ENCODE measurements at regions not wholly inside any gene's neighbourhood (a gene's known extent, or its start where the extent isn't known, plus 50 kb on each side); places are given as distances from the start of the nearest gene placed in this dataset.

- H3K9me3 ChIP-seq (ENCODE audit: low read depth, low read length, poor library complexity, severe bottlenecking), result no peaks in the 10 kb centered on the region
- POLR2A ChIA-PET (ENCODE audit: low non-redundant PET), result no interaction called here
- peaks cover 60% of the 10 kb centered on the region for H3K4me1 ChIP-seq (ENCODE audit: insufficient read depth, low read length, poor library complexity, severe bottlenecking)
- intact Hi-C loops (cut with micrococcal nuclease; ENCODE audit: unreplicated experiment), result loop anchor here (10.0 kb wide), 1 partner anchor 327 kb away; no protein-coding TSS in a partner anchor
- H3K27ac ChIP-seq (ENCODE audit: low read depth, low read length, poor library complexity, severe bottlenecking), result no peak overlapping the region
- BruUV-seq (replicated peaks), result no TSS peak
- H3K27me3 ChIP-seq (replicated peaks; ENCODE audit: insufficient read depth, low read depth, low read length, poor library complexity), result no peaks in the 10 kb centered on the region
- DNase-seq (ENCODE audit: low spot score), result no peak
- CTCF ChIA-PET, result no interaction called here
- no peaks in the 10 kb centered on the region for H3K36me3 ChIP-seq (ENCODE audit: insufficient read depth, low read length, poor library complexity, severe bottlenecking)
- TF ChIP-seq CTCF (conservative IDR thresholded peaks at IDR 0.05; ENCODE audit: low read depth, low read length) (no peak), EZH2 (IDR thresholded peaks at IDR 0.05; ENCODE audit: borderline replicate concordance, low read depth, low read length, poor library complexity, severe bottlenecking) (no peak)
- H3K4me3 ChIP-seq (ENCODE audit: low read depth, low read length, poor library complexity, severe bottlenecking), result no peak overlapping the region
Measured at GRCh38 chr3:177447938-177448337, 250.7 kb upstream of the TBL1XR1 start.

GRCh38 chr3:177448987-177449359, 251.7 kb upstream of the TBL1XR1 start:
- Histone ChIP-seq H3K27ac (ENCODE audit: low read depth, low read length, poor library complexity, severe bottlenecking) (peak overlapping the region; percentile 71), H3K9me3 (ENCODE audit: low read depth, low read length, poor library complexity, severe bottlenecking) (no peaks in the 10 kb centered on the region), H3K27me3 (replicated peaks; ENCODE audit: insufficient read depth, low read depth, low read length, poor library complexity) (no peaks in the 10 kb centered on the region), H3K36me3 (ENCODE audit: insufficient read depth, low read length, poor library complexity, severe bottlenecking) (no peaks in the 10 kb centered on the region), H3K4me3 (ENCODE audit: low read depth, low read length, poor library complexity, severe bottlenecking) (no peak overlapping the region), H3K4me1 (ENCODE audit: insufficient read depth, low read length, poor library complexity, severe bottlenecking) (peaks cover 64% of the 10 kb centered on the region)
- peak; percentile 64 for DNase-seq (ENCODE audit: low spot score)
- CTCF ChIA-PET, result no interaction called here
- POLR2A ChIA-PET (ENCODE audit: low non-redundant PET), result no interaction called here
- BruUV-seq (replicated peaks), result no TSS peak
- TF ChIP-seq EZH2 (IDR thresholded peaks at IDR 0.05; ENCODE audit: borderline replicate concordance, low read depth, low read length, poor library complexity, severe bottlenecking) (no peak), CTCF (conservative IDR thresholded peaks at IDR 0.05; ENCODE audit: low read depth, low read length) (no peak)
- intact Hi-C loops (cut with micrococcal nuclease; ENCODE audit: unreplicated experiment), result loop anchor here (10.0 kb wide), 1 partner anchor 326 kb away; no protein-coding TSS in a partner anchor

GRCh38 chr3:177449360-177450006, 252.2 kb upstream of the TBL1XR1 start:
- DNase-seq (ENCODE audit: low spot score), result peak; percentile 55
- H3K27me3 ChIP-seq (replicated peaks; ENCODE audit: insufficient read depth, low read depth, low read length, poor library complexity), result no peaks in the 10 kb centered on the region
- TF ChIP-seq CTCF (conservative IDR thresholded peaks at IDR 0.05; ENCODE audit: low read depth, low read length), result no peak
- no peak for TF ChIP-seq EZH2 (IDR thresholded peaks at IDR 0.05; ENCODE audit: borderline replicate concordance, low read depth, low read length, poor library complexity, severe bottlenecking)
- intact Hi-C loops (cut with micrococcal nuclease; ENCODE audit: unreplicated experiment), result loop anchor here (5.0 to 10.0 kb wide), 4 partner anchors 87 to 935 kb away; partner anchors contain the start of gene TBL1XR1
- H3K36me3 ChIP-seq (ENCODE audit: insufficient read depth, low read length, poor library complexity, severe bottlenecking), result no peaks in the 10 kb centered on the region
- ChIA-PET POLR2A (ENCODE audit: low non-redundant PET) (interaction anchor here (0.6 kb wide), 1 partner anchor 202 kb away, joined by 3 read pairs; no protein-coding TSS in a partner anchor), CTCF (no interaction called here)
- peak overlapping the region; percentile 71 for H3K27ac ChIP-seq (ENCODE audit: low read depth, low read length, poor library complexity, severe bottlenecking)
- H3K4me3 ChIP-seq (ENCODE audit: low read depth, low read length, poor library complexity, severe bottlenecking), result no peak overlapping the region
- BruUV-seq (replicated peaks), result no TSS peak
- H3K9me3 ChIP-seq (ENCODE audit: low read depth, low read length, poor library complexity, severe bottlenecking), result no peaks in the 10 kb centered on the region
- H3K4me1 ChIP-seq (ENCODE audit: insufficient read depth, low read length, poor library complexity, severe bottlenecking), result peaks cover 64% of the 10 kb centered on the region

Data from A673 (cell line).